IPS-NIHi11 (cell line): ENCODE measurements at regions not wholly inside any gene's neighbourhood (a gene's known extent, or its start where the extent isn't known, plus 50 kb on each side); places are given as distances from the start of the nearest gene placed in this dataset.
"Not testable (repeated sequence)": the region's sequence is repeated elsewhere in the genome, so short reads cannot be mapped to it uniquely, and the experiment has no call there.

Experiments used
- DNase-seq: peaks from one replicate; pipeline ENCODE4 v3.0.0; 2012; ENCODE audit warnings: mixed read lengths, low spot score

DNA sequence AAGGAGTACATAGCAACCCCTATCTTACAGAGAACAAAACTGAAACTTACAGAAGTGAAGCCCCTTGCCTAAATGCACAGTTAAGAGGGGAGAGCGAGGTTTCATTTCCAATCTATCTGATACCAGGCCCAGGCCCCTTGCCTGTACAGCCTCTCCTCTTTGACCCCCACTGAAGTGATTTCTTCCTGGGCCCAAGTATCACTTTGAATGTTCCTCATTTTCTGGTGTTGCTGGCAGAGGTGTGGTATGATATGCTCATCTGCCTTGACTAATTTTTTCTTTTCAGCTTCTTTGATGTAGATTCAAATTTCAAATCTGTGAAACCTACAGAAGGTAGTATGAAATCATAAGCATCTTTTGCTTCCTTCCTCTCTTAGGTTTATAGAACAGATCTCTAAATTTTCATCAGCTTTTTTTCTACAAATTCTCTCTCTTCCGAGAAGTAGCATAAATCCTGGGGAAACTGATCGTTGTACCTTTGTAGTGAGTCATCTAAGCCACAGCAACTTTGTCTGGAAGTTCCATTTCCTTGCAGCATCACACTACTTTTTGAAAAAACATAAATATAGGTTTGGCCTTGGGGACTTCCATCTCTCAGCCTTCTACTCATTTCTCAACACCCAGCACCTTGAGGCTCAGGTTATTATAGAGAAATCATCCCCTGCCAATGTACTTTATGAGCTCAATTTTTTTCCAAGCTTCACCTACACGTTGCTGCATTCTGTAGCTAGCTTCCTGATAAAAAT lies 402.4 kb upstream of the PTGER4 start:
- DNase-seq, result no peak

DNA sequence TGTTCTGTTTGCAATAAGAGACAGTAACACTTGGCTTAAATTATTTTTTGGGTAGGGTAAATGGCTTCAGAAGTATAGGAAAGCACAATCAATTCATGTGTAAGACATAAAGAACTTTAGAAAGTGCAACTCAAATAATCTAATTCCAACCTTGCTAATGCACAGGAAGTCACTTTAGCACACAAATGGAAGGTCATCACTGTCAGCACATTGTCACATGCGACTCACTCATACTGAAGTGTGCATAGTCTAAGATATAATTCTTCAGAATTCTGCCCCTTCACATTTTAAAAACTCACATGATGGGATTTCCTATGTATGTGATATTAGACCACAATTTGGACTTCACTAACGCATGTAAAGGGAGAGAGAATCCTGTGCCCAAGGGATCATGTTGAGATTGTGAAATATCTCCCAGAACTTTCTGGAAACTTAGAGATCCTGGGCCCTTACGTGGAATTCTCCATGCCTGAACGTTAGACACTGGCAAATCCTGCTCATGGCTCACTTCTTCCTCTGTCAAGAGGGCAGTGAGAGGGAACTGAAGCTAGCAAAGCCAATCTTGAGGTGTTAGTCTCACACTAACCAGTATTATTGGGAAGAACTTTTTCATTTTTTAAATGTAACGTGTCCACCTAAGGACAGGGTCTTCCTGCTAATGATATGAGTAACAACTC lies 403.2 kb upstream of the PTGER4 start:
- no peak for DNase-seq

DNA sequence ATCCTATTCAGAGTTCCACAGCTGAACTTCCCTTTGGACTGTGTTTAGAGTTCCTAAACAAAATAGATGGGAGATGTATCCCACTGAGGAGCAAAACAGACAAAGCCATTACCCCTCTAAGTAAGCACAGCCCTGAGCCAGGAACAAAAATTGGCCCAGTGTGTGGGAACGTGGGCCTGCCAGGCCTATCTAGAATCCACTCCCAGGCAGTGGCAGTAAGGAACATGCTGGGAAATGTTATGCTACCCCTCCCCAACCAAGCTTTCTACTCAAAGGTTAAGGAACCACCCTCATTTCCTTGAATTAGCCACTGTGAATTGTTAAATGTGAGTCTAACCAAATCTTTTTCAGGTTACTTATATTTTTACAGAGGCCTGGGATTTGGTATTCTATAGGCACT lies 405.1 kb upstream of the PTGER4 start:
- no peak for DNase-seq

DNA sequence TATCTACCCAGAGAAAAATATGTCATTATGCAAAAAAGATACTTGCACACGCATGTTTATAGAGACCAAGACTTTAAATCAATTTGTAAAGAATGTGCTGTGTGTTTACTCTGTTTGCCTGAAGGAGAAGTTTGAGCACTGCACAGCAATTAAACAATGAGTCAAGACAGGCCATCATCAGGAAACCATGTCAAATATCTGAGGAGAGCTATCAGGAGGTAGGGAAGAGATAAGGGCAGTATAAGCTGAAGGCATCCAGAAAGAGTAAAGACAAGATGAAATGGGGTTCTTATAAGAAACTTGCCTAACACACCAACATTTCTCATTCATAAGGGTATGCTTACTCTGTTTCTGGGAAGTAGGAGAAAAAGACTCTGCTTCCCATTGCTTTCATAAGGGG lies 405.8 kb upstream of the PTGER4 start:
- DNase-seq, result no peak

DNA sequence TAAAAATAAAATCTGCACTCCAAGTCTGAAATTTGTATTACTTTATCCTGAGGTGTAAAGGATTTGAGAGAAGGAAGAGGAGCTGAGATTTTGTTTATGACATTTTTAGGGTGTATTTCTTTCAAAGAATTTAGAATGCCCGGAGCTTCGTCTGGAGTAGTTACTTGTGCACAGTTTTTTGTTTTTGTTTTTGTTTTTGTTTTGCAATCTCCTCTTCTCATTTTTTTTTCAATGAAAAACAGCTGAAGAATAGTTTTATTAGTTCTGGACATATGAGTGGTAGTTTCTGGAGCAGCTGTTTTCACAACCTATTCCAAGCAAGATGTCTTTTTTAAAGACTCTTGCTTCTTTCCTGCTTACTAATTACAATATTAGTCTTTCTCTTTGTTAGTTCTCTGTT lies 408.2 kb upstream of the PTGER4 start:
- DNase-seq, result no peak

DNA sequence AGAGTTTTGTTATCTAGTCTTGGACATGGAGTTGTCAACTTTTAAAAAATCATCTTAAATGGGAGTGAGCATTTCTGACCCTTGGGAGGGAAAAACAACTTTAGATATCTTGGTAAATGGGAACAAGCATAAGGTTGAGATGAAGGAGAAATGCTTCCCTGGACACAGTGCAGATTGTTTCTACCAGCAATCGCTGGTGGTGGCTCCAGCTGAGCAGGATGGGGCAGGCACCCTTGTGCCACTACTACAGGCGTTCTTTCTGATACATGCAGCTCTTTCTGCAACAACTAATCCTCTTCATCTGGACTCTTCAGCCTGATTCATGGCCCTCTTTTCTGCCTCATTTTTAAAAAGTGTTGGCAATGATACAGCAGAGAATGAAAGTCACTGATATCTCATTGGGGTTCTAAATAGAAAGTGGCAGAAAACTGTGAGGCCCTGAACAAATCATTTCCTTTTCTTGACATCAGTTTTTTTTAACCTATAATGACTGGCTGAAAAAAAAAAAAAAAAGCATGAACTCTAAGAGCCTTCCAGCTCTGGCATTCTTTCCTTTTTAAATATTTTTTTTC lies 409.4 kb upstream of the PTGER4 start:
- no peak for DNase-seq

DNA sequence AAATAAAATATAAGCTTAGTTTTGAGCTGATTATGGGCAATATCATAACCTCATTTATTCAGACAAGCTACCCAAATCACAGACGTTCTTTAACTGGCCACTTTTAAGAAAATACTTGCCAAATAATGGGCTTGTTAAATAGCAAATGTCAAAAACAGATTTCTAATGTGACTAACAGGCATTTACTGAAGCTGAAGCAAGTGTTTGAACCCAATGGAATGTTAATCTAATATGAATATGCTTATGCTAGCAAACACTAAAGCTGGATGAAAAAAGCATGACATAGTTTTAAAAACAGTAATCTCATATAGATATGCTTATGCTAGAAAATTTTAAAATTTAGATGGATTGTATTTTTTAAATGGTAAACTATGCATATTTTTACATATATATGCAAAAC lies 411.6 kb upstream of the PTGER4 start:
- DNase-seq, result no peak

DNA sequence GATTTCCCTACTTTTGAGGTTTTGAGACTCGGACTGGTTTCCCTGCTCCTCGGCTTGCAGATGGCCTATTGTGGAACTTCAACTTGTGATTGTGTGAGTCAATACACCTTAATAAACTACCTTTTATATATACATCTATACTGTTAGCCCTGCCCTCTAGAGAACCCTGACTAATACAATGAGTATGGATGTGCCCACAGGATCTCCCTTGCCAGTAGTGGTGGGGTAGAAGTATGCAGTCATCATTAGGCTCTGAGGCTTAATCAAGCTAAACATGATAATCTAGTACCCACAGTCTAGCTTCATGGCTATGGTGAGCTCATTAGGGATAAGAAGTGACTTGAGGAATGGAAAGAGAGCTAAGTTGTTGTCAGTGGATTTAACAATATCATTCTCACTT lies 412.8 kb upstream of the PTGER4 start:
- no peak for DNase-seq

DNA sequence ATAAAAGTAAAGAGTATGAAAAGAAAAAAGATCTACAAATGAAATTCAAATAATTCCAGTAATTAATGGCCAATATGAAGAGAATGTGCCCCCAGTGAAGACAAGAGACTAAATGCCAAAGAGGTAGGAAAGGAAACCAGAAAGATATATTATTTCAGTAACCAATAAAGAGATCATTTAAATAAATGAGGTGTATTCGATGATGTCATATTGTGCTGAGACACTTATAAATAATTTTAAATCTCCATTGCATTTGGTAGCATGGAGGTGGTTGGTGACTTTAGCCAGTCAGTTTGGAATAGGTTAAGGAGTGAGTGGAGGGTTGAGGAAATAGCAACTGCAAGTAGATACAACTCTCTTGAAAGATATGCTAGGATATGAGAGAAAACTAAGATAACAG lies 417.7 kb upstream of the PTGER4 start:
- no peak for DNase-seq

DNA sequence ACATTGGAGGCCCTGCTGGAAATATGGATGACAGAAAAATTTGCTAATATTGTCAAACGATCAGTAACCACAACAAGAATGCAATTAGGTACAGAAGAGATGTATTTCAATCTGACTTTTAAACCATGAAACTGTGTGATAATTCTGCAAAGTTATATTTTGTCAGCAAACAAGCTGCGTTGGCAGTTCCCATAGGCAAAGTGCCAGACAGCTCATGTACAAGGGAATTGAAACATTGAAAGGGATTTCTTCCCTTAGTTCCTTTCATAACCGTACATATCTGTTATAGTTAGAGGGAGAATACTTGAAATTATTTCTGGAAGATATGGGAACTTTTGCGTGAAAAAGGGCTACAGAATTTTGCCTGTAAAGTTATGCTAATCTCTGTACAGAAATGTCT lies 419.4 kb upstream of the PTGER4 start:
- no peak for DNase-seq

DNA sequence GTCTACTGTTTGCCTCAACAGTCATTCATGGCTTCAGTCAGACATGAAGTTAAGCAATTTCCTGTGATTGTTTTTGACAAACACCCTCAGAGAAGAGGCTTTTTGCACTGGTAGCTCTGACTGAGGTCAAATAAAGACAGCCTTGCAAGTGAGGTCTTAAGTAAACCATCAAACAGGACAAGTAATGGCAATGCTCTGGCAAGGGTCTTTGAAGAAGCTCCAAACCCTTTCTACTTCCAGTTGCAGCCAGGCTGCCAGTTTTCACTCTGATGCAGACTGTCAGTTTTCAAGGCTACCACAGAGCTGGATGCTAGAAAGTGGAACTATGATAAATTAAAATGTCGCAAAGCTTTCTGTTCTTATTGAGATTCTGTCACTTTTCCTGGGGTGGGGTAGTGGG lies 421.5 kb upstream of the PTGER4 start:
- DNase-seq, result no peak

DNA sequence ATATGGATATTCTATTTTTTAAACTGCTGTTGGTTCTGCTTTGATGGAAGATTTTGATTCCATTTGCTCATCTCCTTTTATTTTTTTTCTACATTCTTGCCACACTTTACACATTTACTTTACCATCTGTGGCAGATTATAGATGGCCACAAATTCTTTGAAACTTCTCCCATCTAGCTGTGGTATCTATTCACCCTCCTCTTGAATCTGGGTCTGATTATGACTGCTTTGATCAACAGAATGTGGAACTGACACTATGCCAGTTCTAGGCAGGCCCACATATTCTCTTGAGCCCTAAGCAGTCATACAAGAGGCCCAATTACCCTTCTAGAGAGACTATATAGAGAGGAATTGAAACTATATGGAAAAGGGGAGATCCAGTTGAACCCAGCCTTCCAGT lies 439.0 kb upstream of the PTGER4 start:
- DNase-seq, result no peak

DNA sequence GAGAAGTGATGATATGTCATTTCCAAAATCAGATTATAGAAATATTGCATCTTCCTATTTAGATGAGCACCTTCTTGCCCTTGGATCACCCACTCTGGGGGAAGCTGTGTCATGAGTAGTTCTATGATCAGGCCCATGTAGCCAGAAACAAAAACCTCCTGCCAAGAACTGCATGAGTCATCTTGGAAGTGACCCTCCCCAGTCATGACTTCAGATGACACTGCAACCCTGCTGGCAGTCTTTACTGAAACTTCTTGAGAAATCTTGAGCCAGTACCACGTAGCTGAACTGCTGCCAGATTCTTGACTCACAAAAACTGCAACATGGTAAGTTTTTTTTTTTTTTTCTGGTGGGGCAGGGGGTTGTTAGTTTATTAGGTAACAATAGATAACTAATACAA lies 439.6 kb upstream of the PTGER4 start:
- no peak for DNase-seq

DNA sequence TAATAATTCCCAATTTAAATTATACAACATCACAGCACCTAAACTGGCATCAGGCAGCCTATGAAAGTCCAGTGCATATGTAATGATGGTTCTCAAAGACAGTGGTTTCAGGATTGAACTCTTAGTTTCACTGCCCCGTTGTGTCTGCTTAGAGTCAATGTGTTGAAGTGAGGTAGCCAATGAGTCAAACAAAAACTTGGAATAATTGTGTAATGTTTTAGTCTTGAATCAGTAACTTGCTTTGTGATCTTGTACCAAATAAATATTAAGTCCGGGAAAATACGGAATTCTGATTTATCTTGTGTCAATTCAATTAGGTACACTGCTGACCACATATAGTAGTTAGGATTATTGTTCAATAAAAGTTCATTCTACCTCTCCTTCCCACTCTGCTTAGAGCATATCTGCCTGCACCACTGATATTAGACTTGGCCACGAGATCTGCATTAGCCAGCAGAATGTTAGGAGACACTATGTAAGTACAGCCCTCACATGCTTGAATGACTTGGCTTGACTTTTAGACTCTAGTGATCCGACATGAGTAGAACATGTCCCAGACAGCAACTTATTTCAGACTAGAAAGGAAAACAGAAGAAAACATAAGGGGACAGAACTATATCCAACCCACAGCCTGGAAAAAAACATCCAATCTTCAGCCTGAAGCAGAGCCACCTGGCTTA lies 441.5 kb upstream of the PTGER4 start:
- DNase-seq, result no peak

DNA sequence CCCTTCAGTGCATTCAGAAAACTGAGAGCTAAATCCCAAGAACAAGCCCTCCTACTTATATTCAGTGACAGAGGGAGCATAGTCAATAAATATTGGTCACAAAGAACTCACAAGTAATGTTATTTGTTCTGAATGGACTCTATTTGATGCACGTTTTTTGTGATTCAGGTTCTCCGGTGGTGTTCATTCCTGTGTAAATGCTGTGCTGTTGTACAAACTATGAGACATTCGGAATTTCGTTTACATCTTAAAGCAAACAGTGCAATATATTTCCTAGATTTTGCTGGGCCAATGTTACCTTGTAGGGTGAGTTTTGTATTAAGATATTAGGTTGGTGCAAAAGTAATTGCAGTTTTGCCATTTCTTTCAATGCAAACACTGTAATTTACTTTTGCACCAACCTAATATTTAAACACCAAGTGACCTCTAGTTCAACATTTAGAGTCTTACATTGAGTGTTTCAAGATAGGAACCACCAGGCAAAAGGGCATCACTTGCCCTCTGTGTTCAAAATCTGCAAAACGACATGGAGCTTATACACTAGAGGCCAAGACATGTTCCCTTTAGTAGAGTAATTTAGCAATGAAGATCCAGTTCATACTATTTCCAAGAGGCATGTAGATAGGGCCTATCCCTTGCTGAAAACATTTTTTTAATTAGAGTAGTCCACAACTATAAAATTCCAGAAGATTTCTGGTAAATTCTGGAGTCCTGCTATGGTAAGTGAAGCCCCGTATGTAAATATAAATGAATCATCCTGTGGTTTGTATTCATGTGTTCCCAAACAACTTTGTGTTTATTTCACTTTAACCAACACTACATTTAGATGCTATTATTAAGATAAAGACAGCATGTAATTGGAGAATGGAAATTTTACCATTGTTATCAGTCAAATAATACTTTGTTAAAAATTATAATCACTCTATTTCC lies 444.0 kb upstream of the PTGER4 start:
- DNase-seq, result no peak

DNA sequence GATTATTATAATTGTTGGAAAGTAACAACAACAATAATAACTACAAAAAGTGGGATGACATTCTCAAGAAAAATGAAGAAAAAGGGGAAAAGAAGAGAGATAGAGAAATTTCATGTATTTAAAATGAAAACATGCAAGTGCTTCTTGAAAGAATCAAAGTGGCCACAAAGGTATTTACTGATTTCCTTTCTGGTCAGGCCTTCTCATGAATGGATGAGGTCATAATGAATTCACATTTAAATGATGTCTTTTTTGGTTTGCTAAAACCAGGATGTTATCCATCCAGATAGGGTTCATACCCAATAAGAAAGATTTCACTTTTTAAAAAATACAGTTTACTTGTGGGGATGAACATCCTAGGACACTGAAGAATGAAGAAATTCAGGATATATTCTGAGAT lies 446.4 kb upstream of the PTGER4 start:
- DNase-seq, result no peak

DNA sequence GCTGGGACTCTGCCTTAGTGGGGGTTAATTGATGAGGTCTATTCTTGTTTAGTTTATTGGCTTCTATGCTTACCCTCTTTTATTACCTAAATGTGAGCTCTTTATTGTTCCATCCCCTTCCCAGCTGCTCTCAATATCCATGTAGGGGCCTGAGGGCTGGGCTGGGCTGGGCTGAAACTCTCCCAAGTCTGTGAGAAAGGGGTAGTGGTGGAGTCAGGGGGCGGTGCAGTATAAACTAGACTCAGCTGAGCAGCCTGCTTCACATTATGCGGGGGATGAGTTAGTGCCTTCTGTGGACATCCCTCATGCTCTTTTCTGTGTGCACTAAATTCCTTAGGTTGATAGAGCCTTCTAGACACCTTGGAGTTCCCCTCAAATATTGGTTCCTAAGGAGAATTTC lies 451.8 kb upstream of the PTGER4 start:
- DNase-seq, result no peak

DNA sequence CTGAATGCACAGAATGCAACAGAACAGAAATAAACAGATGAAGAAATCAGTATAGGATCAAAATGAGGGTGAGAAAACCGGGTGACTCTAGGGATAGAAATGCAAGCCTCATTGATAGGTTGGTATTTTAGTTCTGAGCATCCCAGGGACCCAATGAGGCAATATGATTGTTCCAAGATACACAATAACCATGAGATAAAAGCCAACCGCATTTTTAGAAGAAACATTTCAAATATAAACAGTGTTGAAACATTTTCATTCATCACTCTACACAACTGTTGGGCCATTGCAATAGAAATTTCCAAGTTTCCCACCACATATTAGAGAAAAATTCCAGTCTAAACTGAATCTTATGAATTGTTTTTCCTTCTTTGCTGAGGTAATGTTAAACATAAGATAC lies 452.3 kb upstream of the PTGER4 start:
- DNase-seq, result no peak

DNA sequence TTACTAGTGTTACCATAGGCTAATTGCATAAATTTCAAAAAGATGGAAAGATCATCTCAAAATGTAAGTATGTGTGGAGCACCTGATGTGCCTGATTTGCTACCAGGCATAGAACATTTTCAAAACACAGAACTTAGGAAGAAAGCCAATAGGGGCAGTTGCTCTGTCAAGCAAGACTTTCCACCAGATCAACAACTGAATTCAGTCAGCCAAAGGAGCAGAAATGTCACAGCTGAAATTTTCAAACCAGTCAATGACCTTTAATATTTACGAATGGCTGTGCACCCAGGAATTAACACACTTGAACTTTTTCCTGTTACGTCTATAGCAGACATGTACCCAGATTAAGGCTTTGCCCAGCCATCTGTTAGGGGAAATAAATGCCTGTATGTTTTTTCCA lies 452.8 kb upstream of the PTGER4 start:
- DNase-seq, result no peak

DNA sequence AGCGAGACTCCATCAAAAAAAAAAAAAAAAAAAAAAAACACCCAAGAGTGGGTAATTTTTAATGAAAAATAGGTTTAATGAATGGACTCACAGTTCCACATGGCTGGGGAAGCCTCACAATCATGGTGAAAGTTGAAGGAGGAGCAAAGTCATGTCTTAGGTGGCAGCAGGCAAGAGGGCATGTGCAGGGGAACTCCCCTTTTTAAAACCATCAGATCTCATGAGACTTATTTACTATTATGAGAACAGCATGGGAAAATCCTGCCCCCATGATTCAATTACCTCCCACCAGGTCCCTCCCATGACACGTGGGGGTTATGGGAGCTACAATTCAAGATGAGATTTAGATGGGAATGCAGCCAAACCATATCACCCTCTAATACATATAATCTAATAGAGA lies 454.6 kb upstream of the PTGER4 start:
- not testable (repeated sequence) for DNase-seq

DNA sequence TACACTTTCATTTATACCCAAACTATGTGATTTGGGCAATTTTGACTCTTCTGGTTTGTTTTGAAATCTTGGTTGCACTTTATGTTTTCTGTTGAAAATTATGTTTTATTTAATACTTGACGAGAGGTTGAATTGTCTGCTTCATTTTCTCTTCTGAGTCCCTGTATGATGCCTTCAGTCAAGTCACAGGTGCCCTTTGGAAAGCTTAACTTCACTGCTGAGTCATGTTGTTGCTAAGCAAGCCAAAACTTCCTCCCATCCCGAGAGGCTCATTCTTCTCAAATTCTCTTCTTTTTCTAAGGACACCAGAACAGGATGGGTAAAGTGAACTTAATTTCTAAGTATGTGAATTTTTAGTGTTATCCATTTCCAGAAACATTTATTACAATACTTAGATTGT lies 455.3 kb upstream of the PTGER4 start:
- no peak for DNase-seq

DNA sequence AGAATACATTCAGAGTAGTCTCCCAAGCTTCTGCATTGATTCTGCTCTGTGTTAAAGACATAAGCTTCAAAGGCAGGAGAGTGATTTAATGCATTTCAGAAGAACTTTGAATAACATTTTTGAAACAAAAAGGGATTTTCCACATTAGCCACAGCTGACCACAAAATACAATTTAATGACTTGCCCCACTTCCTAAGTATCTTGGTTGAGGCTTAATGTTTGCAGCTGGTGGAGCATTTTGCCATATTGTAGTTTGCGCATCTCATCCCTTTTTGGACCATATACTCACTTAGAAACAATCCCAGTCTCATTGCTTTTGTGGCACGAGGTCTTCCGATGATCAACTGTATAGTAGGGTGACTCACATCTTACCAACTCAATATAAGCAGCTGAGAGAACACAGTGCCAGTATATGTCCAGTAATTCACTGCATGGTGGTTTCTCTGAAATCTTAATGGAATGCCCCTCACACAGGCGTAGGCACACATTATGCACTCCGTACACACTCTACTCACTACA lies 455.8 kb upstream of the PTGER4 start:
- no peak for DNase-seq
